CD8-positive, alpha-beta memory T cell (primary cell): ENCODE measurements at regions not wholly inside any gene's neighbourhood (a gene's known extent, or its start where the extent isn't known, plus 50 kb on each side); places are given as distances from the start of the nearest gene placed in this dataset.
"Not testable (repeated sequence)": the region's sequence is repeated elsewhere in the genome, so short reads cannot be mapped to it uniquely, and the experiment has no call there.

Experiments
- CTCF ChIA-PET: fragments of 350-600 bp; sonication (Branson Sonifier 250); formaldehyde crosslinking; loops from one replicate; lab custom pipeline; 2021; ENCODE audit warnings: antibody characterized with exemption; lab: Charles Lee
- POLR2A ChIA-PET: fragments of 350-600 bp; sonication (Branson Sonifier 250); formaldehyde crosslinking; loops from one replicate; lab custom pipeline; 2021; ENCODE audit warnings: antibody characterized with exemption; lab: Charles Lee
- DNase-seq, 5 donors: peaks; one replicate each; pipeline versions ENCODE4 v3.0.0 to v3.0.0-alpha.2; 2020 to 2022; ENCODE audit warnings: mixed read lengths in 1 of 5
- H3K27ac ChIP-seq: one replicate; pipeline ENCODE4 v1.7.0; 2013; ENCODE audit warnings: low read depth, mild to moderate bottlenecking, low read length, moderate library complexity
- H3K27me3 ChIP-seq: 2 replicates; pipeline ENCODE4 v1.7.0; 2013; ENCODE audit warnings: low read length, mild to moderate bottlenecking; ENCODE audit not compliant: insufficient read depth, poor library complexity, severe bottlenecking
- H3K36me3 ChIP-seq: 2 replicates; pipeline ENCODE4 v1.7.0; 2013; ENCODE audit warnings: mild to moderate bottlenecking, low read length, moderate library complexity; ENCODE audit not compliant: insufficient read depth
- H3K4me1 ChIP-seq: 2 replicates; pipeline ENCODE4 v1.7.0; 2013; ENCODE audit warnings: mild to moderate bottlenecking, low read length, moderate library complexity; ENCODE audit not compliant: insufficient read depth
- H3K4me3 ChIP-seq: 2 replicates; pipeline ENCODE4 v1.7.0; 2013; ENCODE audit warnings: mild to moderate bottlenecking, low read length
- H3K9me3 ChIP-seq: 2 replicates; pipeline ENCODE4 v1.7.0; 2013; ENCODE audit warnings: mild to moderate bottlenecking, low read length
- H3K27ac Mint-ChIP-seq, 8 donors: one replicate each; pipeline ENCODE4 v1.8.0; 2020 to 2021; ENCODE audit warnings: mixed read lengths in 8 of 8, mild to moderate bottlenecking in 6 of 8, inconsistent platforms in 3 of 8, moderate library complexity in 3 of 8
- H3K27me3 Mint-ChIP-seq, 2 donors: one replicate each; pipeline ENCODE4 v1.8.0; 2020 to 2021; ENCODE audit warnings: mixed read lengths in 2 of 2, mild to moderate bottlenecking in 1 of 2, moderate library complexity in 1 of 2
- H3K36me3 Mint-ChIP-seq, 3 donors: one replicate each; pipeline ENCODE4 v1.8.0; 2020 to 2021; ENCODE audit warnings: mixed read lengths in 3 of 3, inconsistent platforms in 1 of 3, mild to moderate bottlenecking in 1 of 3
- H3K4me1 Mint-ChIP-seq, 3 donors: one replicate each; pipeline ENCODE4 v1.8.0; 2020 to 2021; ENCODE audit warnings: mixed read lengths in 3 of 3, inconsistent platforms in 1 of 3, mild to moderate bottlenecking in 1 of 3
- H3K4me3 Mint-ChIP-seq, 7 donors: one replicate each; pipeline ENCODE4 v1.8.0; 2020 to 2021; ENCODE audit warnings: mixed read lengths in 7 of 7, mild to moderate bottlenecking in 6 of 7, moderate library complexity in 4 of 7, inconsistent platforms in 2 of 7
- H3K9me3 Mint-ChIP-seq, 5 donors: one replicate each; pipeline ENCODE4 v1.8.0; 2020 to 2022; ENCODE audit warnings: mixed read lengths in 5 of 5, mild to moderate bottlenecking in 3 of 5, moderate library complexity in 2 of 5, inconsistent platforms in 1 of 5

- H3K9me3 Mint-ChIP-seq, result peaks cover 0 to 3% (median 2%) of the 10 kb centered on the region in 5 donors
- no peaks in the 10 kb centered on the region for H3K36me3 ChIP-seq
- no peaks in the 10 kb centered on the region for H3K4me1 Mint-ChIP-seq
- H3K9me3 ChIP-seq, result no peaks in the 10 kb centered on the region
- ChIA-PET CTCF (no interaction called here), POLR2A (no interaction called here)
- no peak overlapping the region for H3K27ac Mint-ChIP-seq
- no peaks in the 10 kb centered on the region for H3K27me3 ChIP-seq
- no peak overlapping the region for H3K4me3 ChIP-seq
- H3K4me1 ChIP-seq, result no peaks in the 10 kb centered on the region
- H3K27ac ChIP-seq, result no peak overlapping the region
- H3K36me3 Mint-ChIP-seq, result peaks cover 0 to 2% (median 0%) of the 10 kb centered on the region in 3 donors
- no peaks in the 10 kb centered on the region for H3K27me3 Mint-ChIP-seq
- DNase-seq, result no peak
- no peak overlapping the region for H3K4me3 Mint-ChIP-seq
These were observed 151.6 kb downstream of the SEM1 start for GRCh38 chr7:96558093-96558492.

GRCh38 chr7:96557598-96557997, 152.0 kb downstream of the SEM1 start:
- H3K4me3 Mint-ChIP-seq, H3K27me3 ChIP-seq, CTCF ChIA-PET, H3K27me3 Mint-ChIP-seq, H3K27ac Mint-ChIP-seq, POLR2A ChIA-PET, H3K36me3 Mint-ChIP-seq, DNase-seq, H3K9me3 Mint-ChIP-seq, H3K27ac ChIP-seq, H3K4me1 Mint-ChIP-seq, H3K36me3 ChIP-seq, H3K4me1 ChIP-seq, H3K4me3 ChIP-seq, H3K9me3 ChIP-seq: not testable (repeated sequence)

GRCh38 chr7:96548664-96549063, 161.0 kb downstream of the SEM1 start:
- no peak overlapping the region for H3K27ac ChIP-seq
- H3K4me3 Mint-ChIP-seq, result no peak overlapping the region
- no peaks in the 10 kb centered on the region for H3K9me3 ChIP-seq
- no peak overlapping the region for H3K4me3 ChIP-seq
- peaks cover 0 to 8% (median 0%) of the 10 kb centered on the region in 5 donors for H3K9me3 Mint-ChIP-seq
- ChIA-PET CTCF (no interaction called here), POLR2A (no interaction called here)
- no peak overlapping the region for H3K27ac Mint-ChIP-seq
- peaks cover 0 to 1% (median 0%) of the 10 kb centered on the region in 3 donors for H3K36me3 Mint-ChIP-seq
- H3K27me3 Mint-ChIP-seq, result peaks cover 7 to 24% of the 10 kb centered on the region in 2 donors
- H3K36me3 ChIP-seq, result no peaks in the 10 kb centered on the region
- H3K4me1 ChIP-seq, result no peaks in the 10 kb centered on the region
- no peaks in the 10 kb centered on the region for H3K4me1 Mint-ChIP-seq
- no peaks in the 10 kb centered on the region for H3K27me3 ChIP-seq
- DNase-seq, result no peak

- peaks cover 7 to 28% of the 10 kb centered on the region in 2 donors for H3K27me3 Mint-ChIP-seq
- no peak overlapping the region for H3K27ac Mint-ChIP-seq
- POLR2A ChIA-PET, result no interaction called here
- CTCF ChIA-PET, result interaction anchor here (1.2 kb wide), 1 partner anchor 791 kb away, joined by 5 read pairs; no protein-coding TSS in a partner anchor
- Histone ChIP-seq H3K27me3 (no peaks in the 10 kb centered on the region), H3K36me3 (no peaks in the 10 kb centered on the region), H3K4me1 (no peaks in the 10 kb centered on the region), H3K27ac (no peak overlapping the region), H3K4me3 (no peak overlapping the region), H3K9me3 (no peaks in the 10 kb centered on the region)
- no peak for DNase-seq
- no peak overlapping the region for H3K4me3 Mint-ChIP-seq
- H3K4me1 Mint-ChIP-seq, result no peaks in the 10 kb centered on the region
- H3K36me3 Mint-ChIP-seq, result peaks cover 0 to 1% (median 0%) of the 10 kb centered on the region in 3 donors
- peaks cover 0 to 8% (median 0%) of the 10 kb centered on the region in 5 donors for H3K9me3 Mint-ChIP-seq
These were observed 162.3 kb downstream of the SEM1 start for GRCh38 chr7:96547371-96547811.

- no peaks in the 10 kb centered on the region for H3K36me3 ChIP-seq
These were observed 163.2 kb downstream of the SEM1 start for GRCh38 chr7:96546426-96546825.

GRCh38 chr7:96539471-96539870, 170.2 kb downstream of the SEM1 start:
- Histone ChIP-seq H3K27ac (no peak overlapping the region), H3K36me3 (no peaks in the 10 kb centered on the region), H3K27me3 (no peaks in the 10 kb centered on the region), H3K4me1 (no peaks in the 10 kb centered on the region), H3K9me3 (no peaks in the 10 kb centered on the region), H3K4me3 (no peak overlapping the region)
- H3K4me1 Mint-ChIP-seq, result no peaks in the 10 kb centered on the region
- H3K27ac Mint-ChIP-seq, result no peak overlapping the region
- DNase-seq, result no peak
- ChIA-PET POLR2A (no interaction called here), CTCF (no interaction called here)
- no peaks in the 10 kb centered on the region for H3K9me3 Mint-ChIP-seq
- no peak overlapping the region for H3K4me3 Mint-ChIP-seq
- no peaks in the 10 kb centered on the region for H3K36me3 Mint-ChIP-seq
- peaks cover 3 to 9% of the 10 kb centered on the region in 2 donors for H3K27me3 Mint-ChIP-seq

More at GRCh38 chr7:96546426-96546825, 163.2 kb downstream of the SEM1 start:
- ChIA-PET CTCF (no interaction called here), POLR2A (no interaction called here)
- no peak for DNase-seq
- Mint-ChIP-seq H3K27ac (no peak overlapping the region), H3K4me1 (no peaks in the 10 kb centered on the region), H3K9me3 (peaks cover 0 to 8% (median 0%) of the 10 kb centered on the region in 5 donors), H3K27me3 (peaks cover 7 to 28% of the 10 kb centered on the region in 2 donors), H3K4me3 (no peak overlapping the region), H3K36me3 (peaks cover 0 to 1% (median 0%) of the 10 kb centered on the region in 3 donors)
- Histone ChIP-seq H3K27me3 (no peaks in the 10 kb centered on the region), H3K9me3 (no peaks in the 10 kb centered on the region), H3K4me1 (no peaks in the 10 kb centered on the region), H3K27ac (no peak overlapping the region), H3K4me3 (no peak overlapping the region)

- no peaks in the 10 kb centered on the region for H3K9me3 ChIP-seq
- no peak overlapping the region for H3K27ac ChIP-seq
- no peak for DNase-seq
- no peak overlapping the region for H3K4me3 ChIP-seq
- no peaks in the 10 kb centered on the region for H3K4me1 Mint-ChIP-seq
- no peak overlapping the region for H3K4me3 Mint-ChIP-seq
- CTCF ChIA-PET, result no interaction called here
- H3K4me1 ChIP-seq, result no peaks in the 10 kb centered on the region
- no peaks in the 10 kb centered on the region for H3K36me3 ChIP-seq
- POLR2A ChIA-PET, result no interaction called here
- H3K27me3 Mint-ChIP-seq, result peaks cover 3 to 9% of the 10 kb centered on the region in 2 donors
- H3K9me3 Mint-ChIP-seq, result no peaks in the 10 kb centered on the region
- no peak overlapping the region for H3K27ac Mint-ChIP-seq
- no peaks in the 10 kb centered on the region for H3K27me3 ChIP-seq
- no peaks in the 10 kb centered on the region for H3K36me3 Mint-ChIP-seq
These were observed 171.0 kb downstream of the SEM1 start for GRCh38 chr7:96538632-96539031.

GRCh38 chr7:96534221-96534620, 175.4 kb downstream of the SEM1 start:
- H3K36me3 ChIP-seq, result no peaks in the 10 kb centered on the region
- no peak for DNase-seq
- POLR2A ChIA-PET, result no interaction called here
- no peak overlapping the region for H3K27ac Mint-ChIP-seq
- H3K27me3 Mint-ChIP-seq, result peaks cover 8 to 15% of the 10 kb centered on the region in 2 donors
- H3K36me3 Mint-ChIP-seq, result no peaks in the 10 kb centered on the region
- CTCF ChIA-PET, result no interaction called here
- no peaks in the 10 kb centered on the region for H3K9me3 Mint-ChIP-seq
- H3K4me3 Mint-ChIP-seq, result no peak overlapping the region
- H3K4me1 ChIP-seq, result no peaks in the 10 kb centered on the region
- H3K27me3 ChIP-seq, result no peaks in the 10 kb centered on the region
- H3K9me3 ChIP-seq, result no peaks in the 10 kb centered on the region
- no peak overlapping the region for H3K27ac ChIP-seq
- H3K4me3 ChIP-seq, result no peak overlapping the region
- no peaks in the 10 kb centered on the region for H3K4me1 Mint-ChIP-seq
